GM19025 (cell line): ENCODE measurements at regions not wholly inside any gene's neighbourhood (a gene's known extent, or its start where the extent isn't known, plus 50 kb on each side); places are given as distances from the start of the nearest gene placed in this dataset.
A peak's percentile ranks its signal among the peaks of the same experiment; 100 is the strongest.
"Not testable (repeated sequence)": the region's sequence is repeated elsewhere in the genome, so short reads cannot be mapped to it uniquely, and the experiment has no call there.

Source experiments
- ATAC-seq: cut with Tn5 transposase; IDR thresholded peaks from one replicate; pipeline ENCODE4 v1.9.1; 2021; ENCODE audit warnings: mild to moderate bottlenecking, low read depth, moderate library complexity; ENCODE audit not compliant: unreplicated experiment

DNA sequence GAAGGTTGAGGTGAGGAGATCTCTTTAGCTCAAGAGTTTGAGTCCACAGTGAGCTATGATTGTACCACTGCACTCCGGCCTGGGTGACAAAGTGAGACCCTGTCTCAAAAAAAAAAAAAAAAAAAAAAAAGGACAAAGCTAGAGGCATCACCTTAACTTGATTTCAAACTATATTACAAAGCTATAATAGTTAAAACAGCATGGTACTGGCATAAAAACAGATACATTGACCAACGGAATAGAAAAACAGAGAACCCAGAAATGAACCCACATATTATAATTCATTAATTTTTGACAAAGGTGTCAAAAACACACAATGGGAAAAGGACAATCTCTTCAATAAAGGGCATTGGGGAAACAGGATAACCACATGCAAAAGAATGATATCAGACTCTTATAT is 50.8 kb upstream of the MBOAT1 start:
- no peak for ATAC-seq

DNA sequence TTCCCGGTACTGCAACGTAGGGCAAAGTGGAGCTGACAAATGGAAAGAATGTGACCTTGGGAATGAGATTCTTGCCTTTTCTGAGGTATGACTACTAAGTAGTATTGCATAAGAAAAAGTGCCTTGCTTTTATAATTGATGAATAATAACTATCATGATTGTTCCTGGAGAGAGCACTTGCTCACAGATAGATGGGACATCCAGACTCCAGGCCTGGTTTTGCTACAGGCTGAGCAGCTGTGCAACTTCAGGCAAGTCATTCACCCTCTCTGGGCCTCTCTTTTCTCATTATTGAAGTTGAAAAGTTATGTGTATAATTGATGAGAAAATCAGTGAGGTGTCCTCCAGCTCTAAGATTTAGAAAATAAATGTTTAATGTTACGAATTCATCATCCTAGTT is 53.6 kb upstream of the MBOAT1 start:
- no peak for ATAC-seq

GRCh38 chr6:20266851-20267608 is 54.8 kb upstream of the MBOAT1 start:
- no peak for ATAC-seq

DNA sequence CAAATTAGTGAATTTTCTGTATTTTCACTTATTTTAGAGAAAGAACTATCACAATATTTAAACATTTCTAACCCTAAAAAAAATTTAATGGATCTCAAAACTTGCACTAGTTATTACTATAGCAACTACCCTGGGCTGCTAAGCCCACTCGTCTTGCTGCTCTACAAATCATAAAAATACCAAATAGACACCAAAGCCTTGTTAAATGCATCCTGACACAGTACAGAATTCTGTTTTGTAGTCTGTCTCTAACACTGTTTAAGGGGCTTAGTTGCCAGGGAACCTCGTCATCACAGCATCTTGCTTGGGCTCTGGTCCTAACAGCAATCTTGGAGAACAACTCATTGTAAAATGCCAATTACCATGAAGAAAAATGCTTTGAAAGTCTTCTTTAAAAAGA is 56.9 kb upstream of the MBOAT1 start:
- ATAC-seq = no peak

GRCh38 chr6:20271818-20272217 is 59.5 kb upstream of the MBOAT1 start:
- no peak for ATAC-seq

DNA sequence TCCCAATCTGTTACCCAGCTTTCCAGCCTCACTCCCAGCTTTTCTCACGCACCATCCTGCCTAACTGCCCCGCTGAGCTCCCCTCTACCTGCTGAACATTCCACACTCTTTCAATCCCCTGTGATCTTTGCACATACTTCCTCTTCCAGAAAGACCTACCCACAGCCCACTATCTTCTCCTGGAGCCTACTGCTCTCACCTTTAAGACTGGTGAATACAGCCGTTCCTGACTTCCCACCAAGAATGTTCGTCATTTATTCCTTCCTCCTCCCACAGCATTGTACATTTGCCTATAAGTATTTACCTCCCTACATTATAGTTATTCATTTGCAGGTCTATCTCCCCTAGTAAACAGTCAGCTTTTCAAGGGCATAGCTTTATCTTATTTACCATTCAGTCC is 61.9 kb upstream of the MBOAT1 start:
- ATAC-seq = no peak

GRCh38 chr6:20275837-20276236 is 63.6 kb upstream of the MBOAT1 start:
- not testable (repeated sequence) for ATAC-seq

DNA sequence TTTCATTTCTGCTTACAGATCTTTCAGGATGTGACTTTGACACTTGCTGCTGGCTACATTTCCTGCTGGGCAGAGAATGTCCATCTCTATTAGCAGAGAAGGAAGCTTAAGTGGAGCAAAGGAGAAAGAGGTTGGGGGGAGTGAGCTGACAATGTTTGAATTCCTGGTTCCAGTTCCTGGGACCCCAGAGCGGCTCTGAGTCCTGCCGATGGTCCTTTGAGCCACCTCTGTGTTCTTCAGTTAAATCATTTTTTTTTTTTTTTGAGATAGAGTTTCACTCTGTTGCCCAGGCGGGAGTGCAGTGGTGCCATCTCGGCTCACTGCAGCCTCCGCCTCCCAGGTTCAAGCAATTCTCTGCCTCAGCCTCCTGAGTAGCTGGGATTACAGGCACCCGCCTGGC is 65.5 kb upstream of the MBOAT1 start:
- ATAC-seq = not testable (repeated sequence)

GRCh38 chr6:20279051-20279450 is 66.8 kb upstream of the MBOAT1 start:
- ATAC-seq = no peak

DNA sequence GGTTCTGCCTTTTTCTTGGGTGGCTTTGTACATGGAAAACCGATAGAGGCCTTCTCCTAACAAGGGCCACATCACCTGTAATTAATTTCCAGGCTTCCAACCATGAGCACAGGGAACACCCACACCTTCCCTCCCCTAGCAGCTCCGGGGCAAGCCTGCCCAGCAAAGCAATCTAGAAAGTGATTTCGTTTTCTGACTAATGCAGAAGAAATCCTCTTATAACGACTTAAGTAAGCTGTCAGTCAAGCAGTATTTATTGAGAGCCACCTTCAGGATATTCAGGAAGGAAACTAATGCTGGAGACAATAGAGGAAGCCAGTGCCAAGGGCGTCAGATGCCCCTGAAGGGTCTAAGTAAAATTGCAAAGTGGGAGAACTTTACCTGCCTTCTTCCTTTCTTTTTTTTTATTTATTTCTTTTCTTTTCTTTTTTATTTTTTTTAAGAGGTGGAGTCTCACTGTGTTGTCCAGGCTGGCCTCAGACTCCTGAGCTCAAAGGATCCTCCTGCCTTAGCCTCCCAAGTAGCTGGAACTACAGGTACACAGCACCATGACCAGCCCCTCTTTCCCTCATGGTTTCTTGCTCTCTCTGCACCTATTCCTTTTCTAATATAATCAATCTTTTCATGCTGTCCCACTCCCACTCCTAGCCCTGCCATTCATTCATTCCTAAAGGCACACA is 67.5 kb upstream of the MBOAT1 start:
- ATAC-seq = no peak

GRCh38 chr6:20280288-20280621 is 68.0 kb upstream of the MBOAT1 start:
- ATAC-seq = no peak

GRCh38 chr6:20284672-20285071 is 72.4 kb upstream of the MBOAT1 start:
- ATAC-seq = no peak

GRCh38 chr6:20286968-20287565 is 74.8 kb upstream of the MBOAT1 start:
- ATAC-seq = no peak

DNA sequence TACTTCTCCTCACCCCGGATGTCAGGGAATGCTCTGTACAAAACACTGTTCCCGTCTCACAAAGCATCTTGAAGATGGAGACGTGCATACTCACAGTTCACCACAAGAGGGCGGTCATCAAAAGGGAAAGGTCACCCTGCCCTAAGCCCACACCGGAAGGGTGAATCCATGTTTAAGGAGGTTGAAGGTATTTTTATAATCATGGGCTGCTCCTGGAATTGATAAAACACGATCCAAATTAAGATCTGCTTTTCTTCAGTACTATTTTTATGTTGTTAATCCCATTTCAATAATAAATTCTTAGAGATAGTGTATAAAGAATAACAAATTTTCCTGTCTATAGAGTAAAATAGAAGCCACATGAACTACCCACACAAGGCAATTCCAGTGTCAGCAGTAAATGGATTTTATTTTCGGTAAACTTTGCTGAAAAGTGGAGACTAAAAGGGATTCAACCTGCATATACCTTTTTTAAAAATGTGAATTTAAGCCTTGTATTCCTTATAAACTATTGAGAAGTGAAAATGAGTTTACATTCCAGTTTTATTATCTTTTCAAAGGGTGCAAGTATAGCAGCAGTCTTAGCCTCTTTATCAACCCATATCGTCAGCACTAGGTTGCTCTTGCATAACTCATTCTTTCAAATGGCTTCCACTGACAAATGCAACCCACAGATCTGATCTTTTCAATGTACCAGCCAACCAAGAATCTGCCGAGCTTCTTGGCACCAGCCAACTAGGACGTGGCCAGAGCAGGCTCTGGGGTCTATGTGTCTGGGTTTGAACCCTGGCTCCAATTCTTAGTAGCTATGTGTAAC is 79.7 kb upstream of the MBOAT1 start:
- ATAC-seq = peak; percentile 76

DNA sequence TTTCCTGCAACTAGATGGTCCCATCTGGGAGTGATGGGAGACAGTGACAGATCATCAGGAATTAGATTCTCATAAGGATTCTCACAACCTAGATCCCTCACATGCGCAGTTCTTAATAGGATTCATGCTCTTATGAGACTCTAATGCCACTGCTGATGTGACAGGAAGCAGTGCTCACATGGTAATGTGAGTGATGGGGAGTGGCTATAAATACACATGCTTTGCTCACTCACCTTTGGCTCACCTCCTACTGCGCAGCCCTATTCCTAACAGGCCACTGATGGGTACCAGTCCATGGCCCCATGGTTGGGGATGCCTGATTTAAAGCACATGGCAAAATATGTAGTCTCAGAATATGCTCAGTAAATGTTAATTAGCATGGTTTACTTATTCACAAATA is 80.6 kb upstream of the MBOAT1 start:
- ATAC-seq = no peak

- ATAC-seq = no peak
Measured at GRCh38 chr6:20301256-20301655, 89.0 kb upstream of the MBOAT1 start.

- no peak for ATAC-seq
Measured at GRCh38 chr6:20302168-20302567, 89.9 kb upstream of the MBOAT1 start.

GRCh38 chr6:20302702-20303251 is 90.5 kb upstream of the MBOAT1 start:
- ATAC-seq = no peak

GRCh38 chr6:20306491-20306890 is 94.2 kb upstream of the MBOAT1 start:
- no peak for ATAC-seq

DNA sequence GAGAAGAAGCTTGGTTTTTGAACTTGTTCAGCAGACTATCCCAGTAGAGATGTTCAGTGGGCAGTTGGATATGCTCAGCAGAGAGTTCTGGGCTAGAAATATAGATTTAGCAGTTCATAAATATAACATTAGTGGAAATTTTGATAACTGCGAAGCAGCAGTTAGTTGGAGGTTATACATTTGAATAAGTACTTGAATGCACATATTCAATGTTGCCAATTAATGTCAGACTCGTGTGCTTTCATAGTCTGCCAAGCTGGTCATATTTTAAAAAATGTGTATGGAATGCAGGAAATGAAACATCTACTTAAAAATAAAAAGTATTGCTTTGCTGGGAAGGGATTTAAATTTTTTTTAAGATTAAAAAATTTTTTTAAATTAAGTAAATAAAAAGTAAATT is 92.5 kb upstream of the E2F3 start:
- no peak for ATAC-seq

- no peak for ATAC-seq
Measured at GRCh38 chr6:20310185-20310584, 91.5 kb upstream of the E2F3 start.
